T-helper 1 cell (primary cell): ENCODE measurements at regions not wholly inside any gene's neighbourhood (a gene's known extent, or its start where the extent isn't known, plus 50 kb on each side); places are given as distances from the start of the nearest gene placed in this dataset.

Experiments
- DNase-seq, 5 donors: peaks; one replicate each; pipeline ENCODE4 v3.0.0-alpha.2; 2012 to 2020

GRCh38 chr7:155182406-155182970, 112.4 kb downstream of the HTR5A start:
- DNase-seq, result no peak

DNA sequence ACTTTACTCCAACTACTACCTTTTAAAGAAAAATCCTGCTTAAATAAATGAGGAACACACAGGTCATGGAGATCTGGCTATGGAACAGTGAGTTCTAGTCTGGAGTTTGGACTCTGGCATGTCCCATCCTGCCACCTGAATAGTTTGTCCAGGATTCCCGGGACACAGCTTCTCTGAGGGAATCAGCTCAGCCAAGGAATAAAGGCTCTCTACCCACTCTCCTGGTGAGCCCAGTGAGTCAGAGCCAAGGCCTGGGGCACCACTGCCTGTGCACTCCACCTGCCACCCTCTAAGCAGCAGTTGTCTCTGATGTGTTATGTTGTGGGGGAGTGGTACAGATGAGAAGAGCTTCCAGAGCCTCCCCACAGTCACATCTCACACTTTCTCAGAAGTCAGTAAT, 113.5 kb downstream of the HTR5A start:
- no peak for DNase-seq

DNA sequence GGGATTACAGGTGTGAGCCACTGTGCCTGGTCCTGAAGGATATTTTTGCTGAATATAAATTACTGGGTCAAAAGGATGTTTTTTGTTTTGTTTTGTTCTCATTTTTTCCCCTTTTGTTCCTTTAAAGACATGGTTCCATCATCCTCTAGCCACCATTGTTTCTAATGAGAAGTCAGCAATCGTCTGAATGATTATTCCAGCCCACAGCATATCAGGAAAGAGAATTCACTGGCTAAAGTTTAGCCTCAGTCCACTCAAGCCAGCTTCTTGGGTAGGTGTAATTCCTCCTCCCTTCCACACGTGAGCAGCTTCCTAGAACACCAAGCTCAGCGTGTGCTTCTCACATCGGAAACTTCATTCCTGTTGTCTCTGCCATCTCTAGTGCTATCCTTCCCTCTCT, 112.8 kb upstream of the INSIG1 start:
- no peak for DNase-seq

- DNase-seq, result no peak
Observed at GRCh38 chr7:155187061-155187785, 110.5 kb upstream of the INSIG1 start.

DNA sequence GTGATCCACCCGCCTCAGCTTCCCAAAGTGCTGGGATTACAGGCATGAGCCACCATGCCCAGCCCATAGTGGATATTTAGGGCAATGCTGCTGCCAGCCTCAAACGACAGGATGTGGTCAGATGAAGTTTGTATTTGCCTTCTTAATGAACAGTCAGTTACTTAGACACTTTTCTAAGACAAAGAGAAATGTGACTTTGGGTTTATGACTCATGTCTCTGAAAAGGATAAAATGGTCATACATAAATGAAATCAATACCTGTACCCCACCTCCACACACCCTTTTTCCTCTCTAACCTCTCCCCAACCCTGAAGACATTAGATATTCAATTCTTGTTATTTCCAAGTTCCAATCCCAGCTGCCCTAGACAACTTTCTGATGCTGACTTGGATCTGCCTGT, 109.3 kb upstream of the INSIG1 start:
- peak in 1 of 5 donors; percentile 64 for DNase-seq

DNA sequence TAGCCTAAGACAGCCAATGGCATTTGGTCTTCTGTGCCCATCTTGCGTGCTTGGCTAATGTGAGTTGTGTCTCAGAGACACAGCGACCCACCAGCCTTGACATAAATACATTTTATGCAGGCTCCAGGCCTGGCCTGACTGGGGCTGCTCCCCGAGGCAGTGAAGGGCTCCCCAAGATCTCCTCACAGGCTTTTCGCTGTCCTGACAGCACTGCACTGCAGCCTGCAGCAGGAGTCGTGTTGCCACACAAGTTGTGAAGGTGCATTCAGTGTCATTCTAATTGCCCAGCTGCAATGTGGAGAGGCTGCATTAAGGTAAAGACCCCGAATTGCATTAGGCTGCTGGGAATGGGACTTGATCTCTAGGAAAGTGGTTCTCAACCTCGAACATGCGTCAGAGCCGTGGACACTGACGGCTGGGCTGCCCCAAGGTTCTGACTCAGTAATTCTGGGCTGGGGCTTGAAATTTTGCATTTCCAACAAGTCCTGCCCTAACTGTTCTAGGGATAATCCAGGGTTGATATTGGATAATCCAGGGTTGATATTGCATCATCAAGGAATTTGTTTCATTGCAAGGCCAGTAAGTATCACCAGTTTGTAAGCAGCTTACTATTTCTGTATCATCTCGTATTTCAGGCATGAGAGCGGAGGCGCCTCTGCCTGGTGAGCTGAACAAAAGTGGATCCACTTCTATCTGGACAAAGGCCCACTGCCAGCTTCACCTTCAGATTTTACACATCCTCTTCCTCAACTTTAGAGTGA, 108.7 kb upstream of the INSIG1 start:
- DNase-seq, result no peak

DNA sequence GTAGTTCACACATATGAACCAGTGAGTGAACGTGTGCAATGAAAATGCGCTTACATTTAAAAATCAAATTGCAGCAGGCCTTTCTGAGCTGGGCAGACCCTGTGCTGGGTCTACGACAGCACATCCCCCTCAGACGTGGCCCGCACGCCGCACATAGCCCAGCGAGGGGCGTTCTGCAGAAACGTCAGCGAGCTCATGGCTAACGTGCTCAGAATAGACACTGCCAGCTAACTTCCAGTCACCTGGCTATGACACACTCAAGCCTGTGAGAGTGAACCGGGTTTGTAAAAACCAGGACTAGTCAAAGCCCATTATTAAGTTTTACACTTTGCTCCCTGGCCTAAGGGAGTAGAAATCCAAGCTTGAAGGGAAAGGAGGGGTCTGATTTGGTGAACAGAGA, 108.1 kb upstream of the INSIG1 start:
- DNase-seq, result no peak

- DNase-seq, result peak in 3 of 5 donors; percentile 35 to 43 (median 41)
Observed at GRCh38 chr7:155190688-155191087, 107.0 kb upstream of the INSIG1 start.

DNA sequence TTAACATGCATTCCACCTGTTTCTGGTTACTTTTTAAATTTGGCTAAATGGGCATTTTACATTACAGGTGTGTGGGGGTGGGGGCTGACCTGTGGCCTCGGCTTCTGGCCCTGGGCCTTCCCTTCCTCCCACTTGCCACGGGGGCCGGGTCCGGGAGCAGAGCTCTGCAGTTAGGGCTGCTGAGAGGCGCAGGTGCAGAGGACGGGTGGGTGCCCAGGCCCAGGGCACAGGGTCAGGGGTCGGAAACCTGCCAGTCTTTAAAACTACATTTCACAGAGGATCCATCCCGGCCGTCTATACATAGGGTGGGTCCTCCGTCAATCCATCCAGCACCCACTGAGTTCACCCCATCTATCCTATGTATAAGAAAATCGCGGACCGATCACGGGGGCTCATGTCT, 106.5 kb upstream of the INSIG1 start:
- no peak for DNase-seq

- no peak for DNase-seq
Observed at GRCh38 chr7:155191901-155192478, 105.7 kb upstream of the INSIG1 start.

DNA sequence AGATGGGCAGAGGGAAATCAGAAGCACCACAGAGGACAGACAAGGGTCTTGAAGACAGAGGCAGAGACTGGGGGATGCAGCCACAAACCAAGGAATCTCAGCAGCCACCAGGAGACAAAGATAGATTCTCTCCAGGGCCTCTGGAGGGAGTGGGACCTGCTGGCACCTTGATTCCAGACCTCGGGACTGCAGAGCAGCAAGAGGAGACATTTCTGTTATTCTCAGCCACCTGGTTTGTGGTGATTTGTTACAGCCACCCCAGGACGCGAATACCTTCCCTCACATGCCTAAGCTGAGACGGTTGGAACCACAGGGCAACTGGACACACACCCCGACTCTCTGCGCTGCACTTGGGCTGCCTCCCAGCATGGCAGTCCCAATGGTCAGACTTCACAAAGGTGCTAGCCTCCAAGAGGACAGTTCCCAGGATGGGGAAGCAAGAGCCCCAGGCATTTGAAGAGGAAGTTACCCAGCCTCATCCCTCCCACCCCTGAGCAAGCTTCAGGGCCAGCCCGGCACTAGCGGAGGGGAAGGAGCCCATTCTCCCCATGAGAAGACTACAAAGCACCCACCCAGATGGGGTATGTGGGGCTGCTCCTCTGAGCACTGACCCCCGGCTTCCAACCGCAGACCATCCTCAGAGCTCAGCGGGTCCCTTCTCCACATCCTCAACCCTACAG, 104.6 kb upstream of the INSIG1 start:
- DNase-seq, result no peak

DNA sequence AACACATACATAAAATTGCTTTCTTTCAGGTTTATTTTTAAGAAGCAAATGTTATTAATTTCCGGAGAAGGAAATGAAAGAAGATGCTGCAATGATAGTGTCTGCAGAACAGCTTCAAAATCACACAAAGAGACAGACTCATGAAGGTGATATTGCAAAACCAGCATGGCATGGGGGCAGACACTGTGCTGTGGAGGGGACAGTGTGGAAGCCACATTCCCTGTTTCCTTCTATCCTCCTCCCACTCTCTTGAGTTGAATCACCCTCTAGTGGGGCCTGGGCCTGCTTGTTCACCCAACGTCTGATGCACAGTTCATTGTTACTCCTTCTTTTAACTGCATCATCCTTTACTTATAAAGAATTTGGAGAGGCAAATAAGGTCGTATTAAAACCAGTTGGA, 104.0 kb upstream of the INSIG1 start:
- DNase-seq, result no peak

DNA sequence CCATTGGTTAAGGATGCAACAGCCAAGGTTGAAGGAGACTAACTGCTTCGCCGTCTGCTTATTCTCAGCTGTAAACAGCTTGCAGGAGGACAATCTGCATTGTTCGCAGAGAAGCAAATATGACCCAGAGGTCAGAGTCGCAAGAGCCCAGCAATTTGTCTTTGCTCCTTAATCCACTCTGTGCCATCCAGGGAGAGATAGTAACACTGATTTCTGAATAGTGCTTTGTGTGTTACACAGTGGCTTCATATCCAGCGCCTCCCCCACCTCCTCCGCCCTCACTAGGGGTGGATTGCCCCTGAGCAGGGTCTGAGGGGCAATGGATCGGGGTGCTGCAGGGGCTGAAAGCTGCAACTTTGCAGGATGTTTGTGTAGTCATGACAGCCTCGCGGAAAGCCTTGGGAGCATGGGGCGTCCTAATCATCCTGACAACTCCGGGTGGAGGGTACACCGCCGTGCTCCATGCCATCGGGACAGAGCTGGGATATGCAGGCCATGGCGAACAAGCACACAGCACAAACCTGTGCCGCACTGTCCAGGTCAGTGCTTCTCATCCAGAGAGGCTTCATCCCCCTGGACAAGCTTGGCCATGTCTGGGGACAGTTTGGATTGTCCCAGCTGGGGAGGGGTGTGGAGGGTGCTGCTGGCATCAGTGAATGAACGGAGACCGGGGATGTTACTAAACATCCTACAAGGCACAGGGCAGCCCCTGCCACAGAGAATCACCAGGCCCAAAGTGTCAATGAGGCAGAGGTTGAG, 103.1 kb upstream of the INSIG1 start:
- DNase-seq, result no peak

GRCh38 chr7:155195939-155196523, 101.6 kb upstream of the INSIG1 start:
- DNase-seq, result no peak

DNA sequence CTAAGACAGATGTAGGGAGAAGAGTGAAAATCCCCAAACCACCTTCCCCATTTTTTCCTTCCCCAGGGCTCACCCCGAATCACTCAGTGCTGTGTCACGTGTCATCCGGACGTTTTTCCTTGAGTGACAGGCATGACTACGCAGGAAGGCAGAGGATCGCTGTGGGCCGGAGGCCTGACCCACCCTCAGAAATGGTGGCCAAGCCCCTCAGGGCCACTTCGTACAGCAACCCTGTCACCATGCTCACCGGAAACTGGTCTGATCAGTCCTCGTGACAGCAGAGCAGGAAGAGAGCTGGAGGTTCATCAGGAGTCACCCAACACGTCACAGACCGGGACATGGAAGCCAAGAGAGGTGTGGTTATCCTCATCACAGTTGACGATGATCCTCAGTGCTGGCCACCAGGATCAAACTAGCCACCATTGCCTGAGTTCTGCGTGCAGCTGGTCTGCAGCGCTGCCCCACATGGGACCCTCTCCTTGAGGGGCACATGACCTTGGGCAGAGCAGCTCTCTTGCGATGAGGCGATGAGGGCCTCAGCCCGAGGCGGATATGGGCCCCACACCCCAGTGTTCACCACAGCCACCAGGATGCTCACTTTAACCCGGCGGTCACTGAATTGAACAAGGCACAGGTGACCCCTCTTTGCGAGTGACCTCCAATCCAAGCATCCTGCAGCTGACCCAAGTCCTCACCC, 99.3 kb upstream of the INSIG1 start:
- DNase-seq, result no peak

DNA sequence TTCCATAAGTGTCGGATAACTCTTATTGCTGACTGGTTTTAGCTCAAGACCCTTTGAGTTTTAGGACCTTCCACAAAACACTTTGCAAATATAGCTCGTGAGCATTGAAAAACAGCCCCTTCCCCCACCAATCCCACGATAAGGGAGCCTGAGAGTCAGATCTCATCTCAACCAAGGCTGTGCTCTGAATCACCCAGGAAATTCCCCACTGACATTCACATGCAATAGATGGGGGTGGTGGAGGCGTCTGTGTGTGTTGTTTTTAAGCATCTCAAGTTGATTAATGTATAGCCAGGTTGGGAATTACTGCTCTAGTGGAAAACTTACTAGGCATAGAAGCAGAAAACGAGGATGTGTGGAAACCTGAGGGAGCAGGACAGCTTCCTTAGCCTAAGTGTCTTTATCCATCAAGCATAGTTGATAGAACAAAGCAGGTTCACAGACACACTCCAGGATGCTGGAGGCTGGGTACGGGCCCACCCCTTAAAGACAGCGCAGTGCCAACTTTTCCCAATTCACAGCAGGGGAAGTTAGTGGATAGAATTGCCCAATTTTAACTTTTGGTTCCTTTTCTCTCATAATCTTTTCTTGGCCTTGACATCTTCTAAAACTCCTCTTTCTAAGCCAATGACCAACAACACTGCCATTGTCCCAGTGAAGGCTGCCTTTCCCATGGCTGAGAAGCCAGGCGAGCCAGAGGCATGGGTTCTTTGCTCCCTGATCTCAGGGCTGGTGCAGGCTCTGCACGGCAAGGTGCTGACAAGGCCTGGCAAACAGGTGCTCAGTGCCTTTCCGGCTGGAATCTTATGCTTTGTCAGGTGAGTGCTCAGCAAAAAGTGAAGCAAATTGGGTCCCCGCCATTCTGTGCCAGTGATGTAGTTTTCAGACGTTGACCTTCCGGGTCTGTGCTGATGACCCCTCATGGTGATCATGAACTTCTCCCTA, 98.5 kb upstream of the INSIG1 start:
- peak in 1 of 5 donors; percentile 77 for DNase-seq

GRCh38 chr7:155201325-155202087, 96.2 kb upstream of the INSIG1 start:
- DNase-seq, result no peak

DNA sequence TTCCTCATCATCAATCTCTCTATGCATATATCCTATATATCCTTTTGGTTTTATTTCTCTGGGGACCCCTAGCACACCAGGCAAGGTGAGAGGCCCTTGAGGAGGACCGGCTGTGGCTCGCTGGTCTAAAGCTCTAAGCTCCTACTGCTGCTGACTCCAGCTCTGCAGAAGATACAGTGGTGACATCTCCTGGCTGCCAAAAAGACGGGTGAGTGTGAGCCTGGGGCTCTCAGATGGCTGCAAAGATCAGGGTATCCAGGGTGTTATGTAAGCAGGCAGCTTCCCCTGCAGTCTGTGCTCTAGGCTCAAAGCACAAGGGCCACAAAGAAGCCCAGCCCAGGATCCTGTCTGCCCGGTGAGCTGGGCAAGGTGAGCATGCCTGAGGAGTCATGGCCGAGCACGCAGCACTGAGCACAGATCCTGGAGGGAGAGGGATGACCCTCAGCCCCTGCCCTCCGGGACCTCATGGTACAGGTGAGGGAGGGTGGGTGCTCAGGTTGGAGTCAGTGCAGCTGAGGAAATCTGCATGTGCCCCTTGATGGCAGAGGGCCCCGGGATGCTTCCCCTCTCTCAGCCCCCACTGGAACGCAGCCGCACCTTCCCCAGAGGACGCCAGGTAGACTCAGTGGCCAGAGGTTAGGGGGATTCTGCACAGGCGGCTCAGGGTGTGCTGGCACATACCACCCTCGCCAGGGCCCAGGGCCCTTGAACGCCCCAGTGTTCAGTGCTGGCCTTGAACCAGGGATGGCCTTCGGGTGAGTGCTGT, 95.4 kb upstream of the INSIG1 start:
- DNase-seq, result no peak
